ENCODE measurements at regions not wholly inside any gene's neighbourhood (a gene's known extent, or its start where the extent isn't known, plus 50 kb on each side); places are given as distances from the start of the nearest gene placed in this dataset.

- TF ChIP-seq CTCF (conservative IDR thresholded peaks at IDR 0.05) (no peak), EZH2 (IDR thresholded peaks at IDR 0.05; ENCODE audit: low read depth) (no peak)
These were observed 200.7 kb upstream of the POU3F1 start for GRCh38 chr1:38246955-38247952.

All from PC-9 (cell line).